ENCODE measurements at regions not wholly inside any gene's neighbourhood (a gene's known extent, or its start where the extent isn't known, plus 50 kb on each side); places are given as distances from the start of the nearest gene placed in this dataset.

DNA sequence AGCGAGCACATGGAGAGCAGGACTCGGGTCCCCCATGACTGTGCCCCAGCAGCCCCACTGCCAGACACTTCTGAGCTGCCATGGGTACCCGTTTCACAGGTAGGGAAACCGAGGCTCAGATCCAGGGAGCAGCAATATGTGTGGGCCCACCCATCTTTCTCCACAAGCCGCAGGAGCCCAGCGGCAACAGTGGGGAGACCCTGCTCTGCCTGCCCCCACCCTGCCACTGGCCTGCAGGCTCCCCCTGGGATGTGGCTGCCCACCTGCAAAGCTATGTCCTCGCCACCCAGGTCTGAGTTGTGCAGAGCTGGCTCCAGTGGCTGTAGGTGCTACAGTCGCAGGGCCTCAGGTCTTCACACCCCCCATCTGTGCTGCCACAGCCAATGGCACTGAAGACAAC, 50.6 kb upstream of the C1QTNF9B start:
- no peaks in the 10 kb centered on the region for H3K36me3 Mint-ChIP-seq
- H3K27ac Mint-ChIP-seq: no peak overlapping the region
- H3K9me3 Mint-ChIP-seq: no peaks in the 10 kb centered on the region
- H3K27me3 Mint-ChIP-seq: peaks cover 14% of the 10 kb centered on the region
- POLR2A ChIA-PET: no interaction called here
- DNase-seq: no peak
- no peaks in the 10 kb centered on the region for H3K4me1 Mint-ChIP-seq
- no peak for ATAC-seq (ENCODE audit: low read depth)
- H3K4me3 Mint-ChIP-seq: no peak overlapping the region

DNA sequence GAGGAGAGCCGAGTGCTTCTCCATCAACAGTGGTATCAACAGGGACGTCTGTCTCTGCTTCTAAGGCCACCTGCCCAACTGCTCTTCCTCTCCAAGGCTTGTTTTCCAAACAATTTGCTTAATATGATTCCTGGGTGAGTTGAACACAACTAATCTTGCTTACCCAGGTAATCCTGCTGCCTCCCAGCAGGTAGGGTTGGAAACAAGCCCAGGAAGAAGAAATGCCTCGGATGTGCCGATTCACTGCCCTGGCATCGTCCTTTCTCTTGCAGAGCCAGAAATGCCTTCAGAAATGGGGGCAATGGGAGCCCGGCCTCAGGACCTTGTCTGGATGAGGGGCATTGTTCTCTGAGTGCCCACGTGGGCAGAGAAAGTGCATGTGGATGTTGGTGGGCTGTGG, 51.9 kb upstream of the C1QTNF9B start:
- peaks cover 14% of the 10 kb centered on the region for H3K27me3 Mint-ChIP-seq
- no peaks in the 10 kb centered on the region for H3K36me3 Mint-ChIP-seq
- no peaks in the 10 kb centered on the region for H3K4me1 Mint-ChIP-seq
- no peak overlapping the region for H3K4me3 Mint-ChIP-seq
- ATAC-seq (ENCODE audit: low read depth) (no peak), DNase-seq (no peak)
- H3K27ac Mint-ChIP-seq: no peak overlapping the region
- POLR2A ChIA-PET: no interaction called here
- no peaks in the 10 kb centered on the region for H3K9me3 Mint-ChIP-seq

- ATAC-seq (ENCODE audit: low read depth) (no peak), DNase-seq (no peak)
- Mint-ChIP-seq H3K9me3 (no peaks in the 10 kb centered on the region), H3K36me3 (no peaks in the 10 kb centered on the region), H3K27me3 (peaks cover 16% of the 10 kb centered on the region), H3K4me1 (no peaks in the 10 kb centered on the region), H3K27ac (no peak overlapping the region), H3K4me3 (no peak overlapping the region)
- POLR2A ChIA-PET: no interaction called here
These were observed 52.4 kb upstream of the C1QTNF9B start for GRCh38 chr13:23949736-23950135.

GRCh38 chr13:23950736-23951510, 53.6 kb upstream of the C1QTNF9B start:
- no peaks in the 10 kb centered on the region for H3K9me3 Mint-ChIP-seq
- H3K27ac Mint-ChIP-seq: no peak overlapping the region
- DNase-seq (no peak), ATAC-seq (ENCODE audit: low read depth) (no peak)
- no peak overlapping the region for H3K4me3 Mint-ChIP-seq
- H3K27me3 Mint-ChIP-seq: peaks cover 18% of the 10 kb centered on the region
- POLR2A ChIA-PET: no interaction called here
- H3K4me1 Mint-ChIP-seq: peaks cover 5% of the 10 kb centered on the region
- H3K36me3 Mint-ChIP-seq: no peaks in the 10 kb centered on the region

DNA sequence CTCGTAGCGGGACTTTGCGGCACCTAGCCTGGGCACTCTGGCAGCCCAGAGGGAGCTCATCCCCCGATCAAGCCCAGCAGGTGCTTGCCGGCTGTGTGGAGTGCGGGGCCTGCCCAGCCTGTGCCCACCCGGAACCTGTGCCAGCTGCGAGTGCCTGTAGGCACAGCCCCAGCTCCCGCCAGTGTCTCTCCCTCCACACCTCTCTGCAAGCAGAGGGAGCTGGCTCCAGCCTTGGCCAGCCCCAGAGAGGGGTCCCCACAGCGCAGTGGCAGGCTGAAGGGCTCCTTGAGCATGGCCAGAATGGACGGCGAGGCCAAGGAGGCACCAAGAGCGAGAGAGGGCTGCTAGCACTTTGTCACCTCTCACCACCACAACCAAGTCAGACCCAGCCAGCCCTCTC, 55.5 kb upstream of the C1QTNF9B start:
- Mint-ChIP-seq H3K27ac (no peak overlapping the region), H3K36me3 (no peaks in the 10 kb centered on the region), H3K27me3 (peaks cover 24% of the 10 kb centered on the region), H3K4me1 (peaks cover 7% of the 10 kb centered on the region), H3K4me3 (no peak overlapping the region), H3K9me3 (no peaks in the 10 kb centered on the region)
- DNase-seq (no peak), ATAC-seq (ENCODE audit: low read depth) (no peak)
- POLR2A ChIA-PET: no interaction called here

- Mint-ChIP-seq H3K9me3 (no peaks in the 10 kb centered on the region), H3K4me3 (no peak overlapping the region)
- POLR2A ChIA-PET: no interaction called here
These were observed 56.7 kb upstream of the C1QTNF9B start for GRCh38 chr13:23953860-23954512.

GRCh38 chr13:23955064-23955463, 57.8 kb upstream of the C1QTNF9B start:
- Mint-ChIP-seq H3K4me1 (peaks cover 7% of the 10 kb centered on the region), H3K9me3 (no peaks in the 10 kb centered on the region), H3K27ac (no peak overlapping the region), H3K36me3 (no peaks in the 10 kb centered on the region), H3K27me3 (peaks cover 24% of the 10 kb centered on the region), H3K4me3 (no peak overlapping the region)
- ATAC-seq (ENCODE audit: low read depth) (no peak), DNase-seq (no peak)
- POLR2A ChIA-PET: no interaction called here

More at GRCh38 chr13:23953860-23954512, 56.7 kb upstream of the C1QTNF9B start:
- H3K4me1 Mint-ChIP-seq: peaks cover 7% of the 10 kb centered on the region
- H3K27ac Mint-ChIP-seq: no peak overlapping the region
- H3K27me3 Mint-ChIP-seq: peaks cover 24% of the 10 kb centered on the region
- no peak for DNase-seq
- ATAC-seq (ENCODE audit: low read depth): no peak
- H3K36me3 Mint-ChIP-seq: no peaks in the 10 kb centered on the region

- ATAC-seq (ENCODE audit: low read depth) (no peak), DNase-seq (no peak)
- no peaks in the 10 kb centered on the region for H3K9me3 Mint-ChIP-seq
- H3K27me3 Mint-ChIP-seq: peaks cover 24% of the 10 kb centered on the region
- H3K4me3 Mint-ChIP-seq: no peak overlapping the region
- no peak overlapping the region for H3K27ac Mint-ChIP-seq
- POLR2A ChIA-PET: no interaction called here
- no peaks in the 10 kb centered on the region for H3K36me3 Mint-ChIP-seq
- peaks cover 7% of the 10 kb centered on the region for H3K4me1 Mint-ChIP-seq
These were observed 58.8 kb upstream of the C1QTNF9B start for GRCh38 chr13:23956106-23956505.

- Mint-ChIP-seq H3K36me3 (no peaks in the 10 kb centered on the region), H3K4me3 (no peak overlapping the region), H3K4me1 (peaks cover 7% of the 10 kb centered on the region), H3K27ac (no peak overlapping the region), H3K9me3 (no peaks in the 10 kb centered on the region), H3K27me3 (peaks cover 24% of the 10 kb centered on the region)
- ATAC-seq (ENCODE audit: low read depth) (no peak), DNase-seq (no peak)
- POLR2A ChIA-PET: no interaction called here
These were observed 60.7 kb upstream of the C1QTNF9B start for GRCh38 chr13:23957981-23958380.

DNA sequence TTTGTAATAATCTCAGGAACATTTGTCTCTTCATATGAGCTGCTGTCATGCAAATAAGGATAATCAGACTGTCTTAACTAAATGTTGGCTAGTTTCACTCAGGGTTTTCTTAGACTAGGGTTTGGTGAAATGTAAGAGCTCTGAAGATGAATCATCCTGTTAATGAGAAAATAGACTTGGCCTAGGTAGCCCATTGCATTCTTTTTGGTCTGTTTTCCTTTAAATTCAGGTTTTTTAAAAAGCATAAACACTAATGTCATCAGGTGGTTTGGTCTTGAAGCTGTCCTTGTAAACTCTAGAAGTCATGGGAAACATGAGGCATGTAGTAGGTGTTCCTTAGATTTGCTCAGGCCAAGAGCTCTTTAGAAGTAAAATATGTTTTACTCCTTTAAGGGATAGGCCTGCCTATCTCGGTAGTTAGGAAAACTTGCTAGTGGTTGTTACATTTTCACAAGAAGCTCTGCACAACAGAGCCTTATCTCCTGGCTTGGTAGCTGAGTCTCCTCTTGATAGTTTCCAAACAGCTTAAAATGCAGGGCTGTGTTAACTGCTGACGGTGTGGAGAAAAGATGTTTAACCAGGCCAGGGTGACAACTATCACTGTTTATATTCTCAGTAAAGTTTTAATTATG, 62.0 kb upstream of the C1QTNF9B start:
- DNase-seq (no peak), ATAC-seq (ENCODE audit: low read depth) (no peak)
- no peak overlapping the region for H3K4me3 Mint-ChIP-seq
- peaks cover 24% of the 10 kb centered on the region for H3K27me3 Mint-ChIP-seq
- POLR2A ChIA-PET: no interaction called here
- H3K4me1 Mint-ChIP-seq: peaks cover 7% of the 10 kb centered on the region
- no peaks in the 10 kb centered on the region for H3K36me3 Mint-ChIP-seq
- H3K27ac Mint-ChIP-seq: no peak overlapping the region
- H3K9me3 Mint-ChIP-seq: no peaks in the 10 kb centered on the region

DNA sequence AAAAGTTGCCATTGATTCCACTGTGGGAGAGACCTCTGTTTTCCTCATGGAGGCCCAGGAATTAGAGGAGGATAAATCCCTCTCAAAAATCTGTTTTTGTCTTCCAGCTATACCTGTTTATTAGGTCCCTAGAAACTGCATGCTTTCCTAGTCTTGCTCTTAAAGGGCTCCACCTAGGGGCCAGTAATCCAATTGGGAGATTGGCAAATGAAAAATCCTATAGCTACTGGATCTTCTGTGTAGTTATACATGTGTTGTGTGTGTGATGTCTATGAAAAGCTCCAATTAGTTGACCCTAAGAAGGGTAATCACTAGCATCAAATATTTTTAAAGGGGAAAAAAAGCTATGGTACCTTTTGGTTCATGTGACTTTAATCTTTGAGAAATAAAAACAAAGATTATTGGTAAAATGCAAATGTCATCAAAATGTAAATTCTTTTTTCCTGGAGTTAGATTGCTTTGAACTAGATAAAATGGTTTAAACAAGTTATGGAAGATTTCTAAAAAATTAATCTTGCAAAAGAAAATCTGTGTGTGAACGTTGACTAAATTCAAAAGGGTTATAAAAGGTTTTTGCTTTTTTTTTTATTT, 63.4 kb upstream of the C1QTNF9B start:
- POLR2A ChIA-PET: no interaction called here
- peaks cover 2% of the 10 kb centered on the region for H3K4me1 Mint-ChIP-seq
- ATAC-seq (ENCODE audit: low read depth) (no peak), DNase-seq (no peak)
- H3K4me3 Mint-ChIP-seq: no peak overlapping the region
- H3K9me3 Mint-ChIP-seq: no peaks in the 10 kb centered on the region
- H3K36me3 Mint-ChIP-seq: no peaks in the 10 kb centered on the region
- no peak overlapping the region for H3K27ac Mint-ChIP-seq
- H3K27me3 Mint-ChIP-seq: peaks cover 15% of the 10 kb centered on the region

DNA sequence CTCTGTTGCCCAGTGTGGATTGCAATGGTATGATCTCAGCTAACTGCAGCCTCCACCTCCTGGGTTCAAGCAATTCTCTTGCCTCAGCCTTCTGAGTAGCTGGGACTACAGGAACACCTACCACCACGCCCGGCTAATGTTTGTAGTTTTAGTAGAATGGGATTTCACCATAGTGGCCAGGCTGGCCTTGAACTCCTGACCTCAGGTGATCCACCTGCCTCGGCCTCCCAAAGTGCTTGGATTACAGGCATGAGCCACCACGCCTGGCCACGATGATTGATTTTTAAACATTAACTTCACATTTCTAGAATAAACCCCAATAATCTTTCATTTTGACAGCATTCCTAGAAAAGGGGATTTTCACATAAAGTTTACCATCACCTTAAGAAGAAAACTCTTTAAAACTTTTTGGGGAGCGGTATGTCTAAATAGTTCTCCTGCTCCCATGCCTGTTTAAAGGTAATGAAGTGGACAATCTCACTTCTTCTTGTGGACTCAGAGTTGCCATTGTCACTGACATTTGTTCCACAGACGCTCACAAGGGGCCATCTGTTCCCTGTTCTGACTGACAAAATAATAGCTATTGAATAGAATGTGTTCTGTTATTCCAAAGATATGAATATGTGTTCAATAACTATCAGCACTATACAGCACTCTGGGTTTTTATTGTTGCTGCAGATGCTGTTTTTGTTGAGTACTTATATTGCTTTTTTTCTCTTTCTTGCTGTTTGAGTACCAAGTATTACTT, 66.1 kb upstream of the C1QTNF9B start:
- DNase-seq: no peak
- Mint-ChIP-seq H3K27ac (no peak overlapping the region), H3K4me1 (peaks cover 14% of the 10 kb centered on the region), H3K27me3 (no peaks in the 10 kb centered on the region), H3K36me3 (no peaks in the 10 kb centered on the region), H3K9me3 (no peaks in the 10 kb centered on the region), H3K4me3 (no peak overlapping the region)
- no peak for ATAC-seq (ENCODE audit: low read depth)
- POLR2A ChIA-PET: no interaction called here

- H3K36me3 Mint-ChIP-seq: no peaks in the 10 kb centered on the region
- H3K4me3 Mint-ChIP-seq: no peak overlapping the region
- H3K27ac Mint-ChIP-seq: no peak overlapping the region
- no peaks in the 10 kb centered on the region for H3K27me3 Mint-ChIP-seq
- peaks cover 14% of the 10 kb centered on the region for H3K4me1 Mint-ChIP-seq
- POLR2A ChIA-PET: no interaction called here
- no peak for DNase-seq
- no peak for ATAC-seq (ENCODE audit: low read depth)
- no peaks in the 10 kb centered on the region for H3K9me3 Mint-ChIP-seq
These were observed 66.6 kb upstream of the C1QTNF9B start for GRCh38 chr13:23963947-23964346.

All from activated naive CD8-positive, alpha-beta T cell treated with anti-CD3 and anti-CD28 coated beads, Interleukin-2, amount 10 ng/mL, durations not matched to agents 7 days and 5 days (primary cell).